Panc1 (cell line): ENCODE measurements at regions not wholly inside any gene's neighbourhood (a gene's known extent, or its start where the extent isn't known, plus 50 kb on each side); places are given as distances from the start of the nearest gene placed in this dataset.

Experiments
- ATAC-seq: fragments of 200-7000 bp; cut with Tn5 transposase; 2 replicates; pipeline ENCODE4 v1.9.1; 2020; ENCODE audit warnings: mild to moderate bottlenecking, moderate library complexity
- BruUV-seq: library from RNA; stranded (reverse); fragments of 400-500 nt; replicated peaks from 2 replicates; lab custom pipeline; 2021; lab: Mats Ljungman, UMichigan
- CTCF ChIA-PET: fragments of 300-600 bp; sonication (Branson Sonifier 250); formaldehyde crosslinking; loops from one replicate; lab custom pipeline; 2022; ENCODE audit warnings: antibody characterized with exemption; lab: Charles Lee
- POLR2A ChIA-PET: fragments of 300-600 bp; sonication (Branson Sonifier 250); formaldehyde crosslinking; loops from one replicate; lab custom pipeline; 2022; ENCODE audit warnings: antibody characterized with exemption; lab: Charles Lee
- DNase-seq: peaks from one replicate; pipeline ENCODE4 v3.0.0-alpha.2; 2010; ENCODE audit warnings: low read depth, low spot score
- H3K27ac ChIP-seq: 2 replicates; pipeline ENCODE4 v1.5.1; 2011; ENCODE audit warnings: mild to moderate bottlenecking, low read length, inconsistent platforms
- H3K27me3 ChIP-seq: fragments of 200-500 bp; sonication (Bioruptor generic); 2 replicates; pipeline ENCODE4 v1.6.0; 2014; ENCODE audit warnings: low read length, inconsistent platforms; ENCODE audit not compliant: control insufficient read depth, insufficient read depth
- H3K36me3 ChIP-seq: fragments of 200-500 bp; sonication (Bioruptor generic); 2 replicates; pipeline ENCODE4 v1.5.1; 2014; ENCODE audit warnings: inconsistent platforms, mild to moderate bottlenecking, low read length, moderate library complexity; ENCODE audit not compliant: control insufficient read depth, insufficient read depth
- H3K4me1 ChIP-seq: 2 replicates; pipeline ENCODE4 v1.5.1; 2011; ENCODE audit warnings: inconsistent platforms, mild to moderate bottlenecking, low read length, moderate library complexity; ENCODE audit not compliant: control insufficient read depth, insufficient read depth
- H3K4me3 ChIP-seq, 2 experiments: 2 replicates each; pipeline ENCODE4 v1.5.1; 2011 to 2012; ENCODE audit warnings: low read depth in 2 of 2, low read length in 2 of 2, mild to moderate bottlenecking in 2 of 2, inconsistent platforms in 1 of 2, moderate library complexity in 1 of 2
- H3K9me3 ChIP-seq: fragments of 200-500 bp; sonication (Bioruptor generic); 2 replicates; pipeline ENCODE4 v1.5.1; 2014; ENCODE audit warnings: low read depth, mild to moderate bottlenecking, inconsistent platforms, low read length, moderate library complexity; ENCODE audit not compliant: control insufficient read depth, insufficient read depth
- CTCF ChIP-seq: fragments of 450-650 bp; IDR thresholded peaks from 2 replicates; pipeline ENCODE4 v1.5.1; 2017; ENCODE audit warnings: mild to moderate bottlenecking
- POLR2AphosphoS5 ChIP-seq: IDR thresholded peaks from 2 replicates; pipeline ENCODE4 v1.6.1; 2012; ENCODE audit warnings: mild to moderate bottlenecking, low read depth, low read length, moderate library complexity
- REST ChIP-seq, 2 experiments: IDR thresholded peaks; 2 replicates each; pipeline ENCODE4 v1.6.1; 2011 to 2012; ENCODE audit warnings: low read depth in 2 of 2, control low read depth in 1 of 2, low read length in 1 of 2, mild to moderate bottlenecking in 1 of 2, moderate library complexity in 1 of 2; ENCODE audit not compliant: insufficient read depth in 1 of 2
- SIN3A ChIP-seq: IDR thresholded peaks from 2 replicates; pipeline ENCODE4 v1.6.1; 2012; ENCODE audit warnings: low read depth, mild to moderate bottlenecking, low read length, moderate library complexity, borderline replicate concordance; ENCODE audit not compliant: insufficient read depth
- TCF7L2 ChIP-seq: IDR thresholded peaks from 2 replicates; pipeline ENCODE4 v1.6.1; 2011; ENCODE audit warnings: mild to moderate bottlenecking, low read depth, low read length, inconsistent platforms
- in situ Hi-C: cut with HindIII; loops from 2 replicates; pipeline ENCODE4 v1.10.0; 2016; ENCODE audit warnings: low sequenced_read_pairs, low pct_unique_long_range_greater_than_20kb
- intact Hi-C: fragments of 100-400 bp; cut with micrococcal nuclease; formaldehyde crosslinking; loops from one replicate; pipeline ENCODE4 v1.10.0; 2022; ENCODE audit not compliant: unreplicated experiment

- POLR2A ChIA-PET: no interaction called here
- Histone ChIP-seq H3K27me3 (no peaks in the 10 kb centered on the region), H3K4me3 (no peak overlapping the region), H3K9me3 (no peaks in the 10 kb centered on the region), H3K4me1 (peaks cover 7% of the 10 kb centered on the region; the same call in 1 of the 2 replicates), H3K27ac (no peak overlapping the region), H3K36me3 (no peaks in the 10 kb centered on the region)
- intact Hi-C loops (no loop called here), in situ Hi-C loops (no loop called here)
- no peak for TF ChIP-seq TCF7L2
- TF ChIP-seq CTCF: no peak
- no peak for TF ChIP-seq POLR2AphosphoS5
- TF ChIP-seq SIN3A: no peak
- TF ChIP-seq REST (IDR thresholded peaks at IDR 0.05; ENCODE audit: insufficient read depth in 1 of 2, low read depth in 2 of 2, low read length in 1 of 2): no peak
- no TSS peak for BruUV-seq
- ATAC-seq: no peak
- CTCF ChIA-PET: no interaction called here
- no peak for DNase-seq
These were observed 224.5 kb downstream of the SP3 start for GRCh38 chr2:173740639-173741038.

GRCh38 chr2:173741759-173742158 lies 223.4 kb downstream of the SP3 start:
- DNase-seq: no peak
- H3K27me3 ChIP-seq: no peaks in the 10 kb centered on the region
- TF ChIP-seq TCF7L2 (no peak), REST (IDR thresholded peaks at IDR 0.05; ENCODE audit: insufficient read depth in 1 of 2, low read depth in 2 of 2, low read length in 1 of 2) (no peak), CTCF (no peak), SIN3A (no peak), POLR2AphosphoS5 (no peak)
- H3K4me1 ChIP-seq: peaks cover 4% of the 10 kb centered on the region; the same call in 1 of the 2 replicates
- no peaks in the 10 kb centered on the region for H3K36me3 ChIP-seq
- no peak overlapping the region for H3K27ac ChIP-seq
- H3K4me3 ChIP-seq: no peak overlapping the region
- no peak for ATAC-seq
- POLR2A ChIA-PET: no interaction called here
- no TSS peak for BruUV-seq
- intact Hi-C loops: no loop called here
- in situ Hi-C loops: no loop called here
- CTCF ChIA-PET: no interaction called here
- no peaks in the 10 kb centered on the region for H3K9me3 ChIP-seq
